Lung (tissue), 11 donors: ENCODE measurements at regions not wholly inside any gene's neighbourhood (a gene's known extent, or its start where the extent isn't known, plus 50 kb on each side); places are given as distances from the start of the nearest gene placed in this dataset.

ENCODE experiments used
- ATAC-seq: fragments of 200-7000 bp; cut with Tn5 transposase; one replicate; pipeline ENCODE4 v1.9.1; 2020; ENCODE audit warnings: moderate number of reproducible peaks; ENCODE audit not compliant: insufficient read depth, low FRiP score
- DNase-seq, 3 donors: peaks; one replicate each; pipeline ENCODE4 v3.0.0-alpha.2; 2013 to 2017
- H3K27ac ChIP-seq, 2 donors: one replicate each; pipeline ENCODE4 v1.5.1; 2013; ENCODE audit warnings: mild to moderate bottlenecking in 2 of 2, moderate library complexity in 2 of 2, control low read depth in 1 of 2, inconsistent platforms in 1 of 2, low read depth in 1 of 2, low read length in 1 of 2
- H3K27me3 ChIP-seq, 3 donors: one replicate each; pipeline ENCODE4 v1.5.1; 2013; ENCODE audit warnings: low read length in 2 of 3; ENCODE audit not compliant: control insufficient read depth in 3 of 3, insufficient read depth in 3 of 3
- H3K36me3 ChIP-seq, 4 donors: one replicate each; pipeline ENCODE4 v1.5.1; 2013; ENCODE audit warnings: low read length in 4 of 4, mild to moderate bottlenecking in 1 of 4, moderate library complexity in 1 of 4; ENCODE audit not compliant: control insufficient read depth in 4 of 4, insufficient read depth in 4 of 4
- H3K4me1 ChIP-seq, 5 donors: one replicate each; pipeline ENCODE4 v1.5.1; 2013; ENCODE audit warnings: low read length in 5 of 5, mild to moderate bottlenecking in 2 of 5, moderate library complexity in 1 of 5; ENCODE audit not compliant: control insufficient read depth in 5 of 5, insufficient read depth in 5 of 5
- H3K4me3 ChIP-seq: one replicate; pipeline ENCODE4 v1.5.1; 2013; ENCODE audit warnings: mild to moderate bottlenecking, control low read depth, moderate library complexity
- H3K9ac ChIP-seq, 2 donors: one replicate each; pipeline ENCODE4 v1.5.1; 2013; ENCODE audit warnings: low read length in 2 of 2, control low read depth in 1 of 2; ENCODE audit not compliant: insufficient read depth in 1 of 2
- H3K9me3 ChIP-seq, 4 donors: one replicate each; pipeline ENCODE4 v1.5.1; 2013; ENCODE audit warnings: low read length in 3 of 4, mild to moderate bottlenecking in 1 of 4, moderate library complexity in 1 of 4; ENCODE audit not compliant: control insufficient read depth in 4 of 4, insufficient read depth in 3 of 4
- CTCF ChIP-seq: IDR thresholded peaks from 2 replicates; pipeline ENCODE4 v1.5.1; 2012; ENCODE audit warnings: mild to moderate bottlenecking; ENCODE audit errors: control extremely low read depth, extremely low read depth
- WGBS, 2 donors: extraction: QIAGEN DNeasy Blood & Tissue Kit; methylation state at CpG; one replicate each; pipeline ENCODE4 v1.1.7; 2013; 5-methylcytosine and 5-hydroxymethylcytosine counted together
- donor health status: control.
- donor health status: control.
- donor health status: Bipolar disorder and iron deficiency.
- donor health status: healthy.
- donor health status: DM: yes; HTN: yes; CAD: no.

- DNase-seq (no peak), ATAC-seq (no peak)
- 84 to 85% methylated on average over 5 of the region's 5 CpGs for WGBS, 2 donors
- H3K4me3 ChIP-seq: no peak overlapping the region
- no peaks in the 10 kb centered on the region for H3K27me3 ChIP-seq
- no peak for TF ChIP-seq CTCF
- H3K36me3 ChIP-seq: no peaks in the 10 kb centered on the region
- no peak overlapping the region for H3K9ac ChIP-seq
- no peaks in the 10 kb centered on the region for H3K4me1 ChIP-seq
- H3K9me3 ChIP-seq: no peaks in the 10 kb centered on the region
- H3K27ac ChIP-seq: no peak overlapping the region
Measured at GRCh38 chr7:83798489-83798888, 149.6 kb upstream of the SEMA3E start.

- WGBS, 2 donors: 82 to 94% methylated on average over 3 of the region's 3 CpGs
- H3K9ac ChIP-seq: no peak overlapping the region
- H3K9me3 ChIP-seq: no peaks in the 10 kb centered on the region
- no peak for ATAC-seq
- no peak for TF ChIP-seq CTCF
- H3K27me3 ChIP-seq: no peaks in the 10 kb centered on the region
- no peak overlapping the region for H3K4me3 ChIP-seq
- no peaks in the 10 kb centered on the region for H3K36me3 ChIP-seq
- H3K4me1 ChIP-seq: no peaks in the 10 kb centered on the region
- DNase-seq: no peak
- no peak overlapping the region for H3K27ac ChIP-seq
Measured at GRCh38 chr7:83796760-83797159, 147.8 kb upstream of the SEMA3E start.

GRCh38 chr7:83794829-83795228, 145.9 kb upstream of the SEMA3E start:
- ATAC-seq: no peak
- Histone ChIP-seq H3K4me1 (no peaks in the 10 kb centered on the region), H3K36me3 (no peaks in the 10 kb centered on the region), H3K4me3 (no peak overlapping the region), H3K27ac (no peak overlapping the region), H3K27me3 (no peaks in the 10 kb centered on the region), H3K9ac (no peak overlapping the region), H3K9me3 (no peaks in the 10 kb centered on the region)
- WGBS, 2 donors: 52 to 61% methylated on average over 4 of the region's 4 CpGs
- no peak for TF ChIP-seq CTCF
- DNase-seq: no peak

- H3K9ac ChIP-seq: no peak overlapping the region
- no peak overlapping the region for H3K4me3 ChIP-seq
- TF ChIP-seq CTCF: no peak
- no peaks in the 10 kb centered on the region for H3K27me3 ChIP-seq
- no peaks in the 10 kb centered on the region for H3K4me1 ChIP-seq
- no peak for DNase-seq
- no peak for ATAC-seq
- no peak overlapping the region for H3K27ac ChIP-seq
- no peaks in the 10 kb centered on the region for H3K9me3 ChIP-seq
- no peaks in the 10 kb centered on the region for H3K36me3 ChIP-seq
- 74 to 82% methylated on average over 3 of the region's 3 CpGs for WGBS, 2 donors
Measured at GRCh38 chr7:83793558-83793957, 144.6 kb upstream of the SEMA3E start.
